ENCODE measurements at regions not wholly inside any gene's neighbourhood (a gene's known extent, or its start where the extent isn't known, plus 50 kb on each side); places are given as distances from the start of the nearest gene placed in this dataset.

GRCh38 chr2:43114210-43114609, 112.2 kb downstream of the ZFP36L2 start:
- DNase-seq (ENCODE audit: low spot score) = peak; percentile 53
- TF ChIP-seq CTCF (conservative IDR thresholded peaks at IDR 0.05; ENCODE audit: low read depth) = no peak
- CTCF ChIA-PET = interaction anchor here (0.6 kb wide), 1 partner anchor 109 kb away, joined by 3 read pairs; no protein-coding TSS in a partner anchor
- H3K27ac ChIP-seq = peak overlapping the region; percentile 59
- POLR2A ChIA-PET (ENCODE audit: low non-redundant PET) = no interaction called here

GRCh38 chr2:43111788-43112554, 114.4 kb downstream of the ZFP36L2 start:
- peak overlapping the region; percentile 49 for H3K27ac ChIP-seq
- ChIA-PET CTCF (interaction anchor here (0.6 to 1.0 kb wide), 2 partner anchors 30 to 35 kb away, joined by 3 to 4 read pairs; no protein-coding TSS in a partner anchor), POLR2A (ENCODE audit: low non-redundant PET) (no interaction called here)
- DNase-seq (ENCODE audit: low spot score) = no peak
- no peak for TF ChIP-seq CTCF (conservative IDR thresholded peaks at IDR 0.05; ENCODE audit: low read depth)

- ChIA-PET POLR2A (ENCODE audit: low non-redundant PET) (interaction anchor here (0.6 kb wide), 1 partner anchor 34 kb away, joined by 3 read pairs; no protein-coding TSS in a partner anchor), CTCF (interaction anchor here (0.7 kb wide), 1 partner anchor 60 kb away, joined by 3 read pairs; no protein-coding TSS in a partner anchor)
- no peak for TF ChIP-seq CTCF (conservative IDR thresholded peaks at IDR 0.05; ENCODE audit: low read depth)
- DNase-seq (ENCODE audit: low spot score) = no peak
- H3K27ac ChIP-seq = no peak overlapping the region; the same call in 1 of the 2 replicates
Measured at GRCh38 chr2:43110442-43110871, 115.9 kb downstream of the ZFP36L2 start.

GRCh38 chr2:43109261-43109743, 117.1 kb downstream of the ZFP36L2 start:
- CTCF ChIA-PET = no interaction called here
- POLR2A ChIA-PET (ENCODE audit: low non-redundant PET) = no interaction called here
- no peak overlapping the region; the same call in 1 of the 2 replicates for H3K27ac ChIP-seq
- DNase-seq (ENCODE audit: low spot score) = no peak
- no peak for TF ChIP-seq CTCF (conservative IDR thresholded peaks at IDR 0.05; ENCODE audit: low read depth)

GRCh38 chr2:43107679-43108078, 118.7 kb downstream of the ZFP36L2 start:
- ChIA-PET CTCF (interaction anchor here (0.6 kb wide), 1 partner anchor 148 kb away, joined by 5 read pairs; no protein-coding TSS in a partner anchor), POLR2A (ENCODE audit: low non-redundant PET) (interaction anchor here (0.7 kb wide), 1 partner anchor 426 kb away, joined by 4 read pairs; no protein-coding TSS in a partner anchor)
- DNase-seq (ENCODE audit: low spot score) = no peak
- H3K27ac ChIP-seq = peak overlapping the region; percentile 65; the same call in 1 of the 2 replicates
- no peak for TF ChIP-seq CTCF (conservative IDR thresholded peaks at IDR 0.05; ENCODE audit: low read depth)

GRCh38 chr2:43106559-43107527, 119.6 kb downstream of the ZFP36L2 start:
- CTCF ChIA-PET = interaction anchor here (0.5 to 1.4 kb wide), 3 partner anchors 13 to 206 kb away, joined by 3 to 4 read pairs (median 3); no protein-coding TSS in a partner anchor
- no peak for TF ChIP-seq CTCF (conservative IDR thresholded peaks at IDR 0.05; ENCODE audit: low read depth)
- no peak for DNase-seq (ENCODE audit: low spot score)
- POLR2A ChIA-PET (ENCODE audit: low non-redundant PET) = no interaction called here
- H3K27ac ChIP-seq = peak overlapping the region; percentile 65

All from RWPE1 (cell line).